Non-pigmented ciliary epithelial cell (primary cell): ENCODE measurements at regions not wholly inside any gene's neighbourhood (a gene's known extent, or its start where the extent isn't known, plus 50 kb on each side); places are given as distances from the start of the nearest gene placed in this dataset.
"Not testable (repeated sequence)": the region's sequence is repeated elsewhere in the genome, so short reads cannot be mapped to it uniquely, and the experiment has no call there.

ENCODE experiments used
- DNase-seq: peaks from one replicate; pipeline ENCODE4 v3.0.0-alpha.2; 2010; ENCODE audit warnings: low read depth

- no peak for DNase-seq
Observed at GRCh38 chr17:64784353-64785010, 122.4 kb upstream of the SMURF2 start.

DNA sequence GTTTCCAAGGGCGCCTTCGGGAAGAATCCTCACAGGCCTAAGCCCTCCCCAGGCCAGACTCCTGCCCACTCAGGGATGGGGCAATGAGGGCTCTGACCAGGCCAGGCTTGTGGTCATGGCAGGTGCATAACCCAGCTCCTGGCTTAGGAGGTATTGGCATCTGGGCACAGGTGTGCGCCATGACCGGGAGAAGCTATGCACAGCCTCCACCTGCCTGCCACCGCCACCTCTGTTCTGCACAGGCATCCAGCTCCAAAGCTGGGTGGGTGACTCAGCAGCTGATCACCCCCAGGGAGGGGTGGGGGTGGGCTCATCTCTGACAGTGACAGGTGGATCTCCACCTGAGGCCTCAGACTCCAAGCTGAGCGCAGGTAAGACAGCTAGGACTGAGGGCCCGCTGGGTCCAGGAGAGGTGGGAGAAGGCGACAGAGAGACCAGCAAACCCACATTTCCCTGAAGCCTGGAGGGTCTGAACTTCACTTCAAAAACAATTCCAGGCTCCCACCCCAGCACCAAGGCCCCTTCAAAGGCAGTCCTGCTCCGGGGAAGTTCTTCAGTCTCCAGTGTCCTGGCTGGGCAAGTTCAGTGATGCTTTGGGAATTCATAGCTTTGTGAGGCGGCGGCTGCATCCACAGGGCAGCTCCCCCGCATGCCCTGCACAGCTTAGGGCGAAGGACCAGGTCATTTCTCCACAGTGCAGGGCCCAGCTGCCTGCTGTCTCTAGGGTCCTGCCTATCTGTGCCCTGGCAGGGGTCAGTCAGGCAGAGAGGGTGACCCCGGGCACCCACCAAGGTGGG lies 121.6 kb upstream of the SMURF2 start:
- DNase-seq, result no peak

DNA sequence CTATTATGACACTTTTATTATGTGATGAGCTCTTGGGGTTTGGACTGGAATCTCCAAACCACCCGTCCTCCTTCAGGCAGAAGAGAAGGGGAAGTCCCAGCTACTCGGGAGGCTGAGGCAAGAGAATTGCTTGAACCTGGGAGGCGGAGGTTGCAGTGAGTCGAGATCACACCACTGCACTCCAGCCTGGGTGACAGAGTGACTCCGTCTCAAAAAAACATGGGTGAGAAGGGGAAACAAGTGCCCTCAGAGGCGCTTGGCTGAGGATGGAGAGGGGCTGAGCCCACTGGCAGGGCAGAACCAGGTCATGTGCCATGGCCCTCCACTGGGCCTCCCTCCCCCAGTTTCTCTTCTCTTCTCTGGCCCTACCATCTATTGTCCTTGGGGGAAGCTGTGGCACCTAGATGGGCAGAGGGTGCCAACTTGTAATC lies 120.9 kb upstream of the SMURF2 start:
- DNase-seq, result no peak

GRCh38 chr17:64781810-64782555 lies 119.9 kb upstream of the SMURF2 start:
- DNase-seq, result no peak

GRCh38 chr17:64781014-64781756 lies 119.1 kb upstream of the SMURF2 start:
- no peak for DNase-seq

- no peak for DNase-seq
Observed at GRCh38 chr17:64780096-64781013, 118.2 kb upstream of the SMURF2 start.

DNA sequence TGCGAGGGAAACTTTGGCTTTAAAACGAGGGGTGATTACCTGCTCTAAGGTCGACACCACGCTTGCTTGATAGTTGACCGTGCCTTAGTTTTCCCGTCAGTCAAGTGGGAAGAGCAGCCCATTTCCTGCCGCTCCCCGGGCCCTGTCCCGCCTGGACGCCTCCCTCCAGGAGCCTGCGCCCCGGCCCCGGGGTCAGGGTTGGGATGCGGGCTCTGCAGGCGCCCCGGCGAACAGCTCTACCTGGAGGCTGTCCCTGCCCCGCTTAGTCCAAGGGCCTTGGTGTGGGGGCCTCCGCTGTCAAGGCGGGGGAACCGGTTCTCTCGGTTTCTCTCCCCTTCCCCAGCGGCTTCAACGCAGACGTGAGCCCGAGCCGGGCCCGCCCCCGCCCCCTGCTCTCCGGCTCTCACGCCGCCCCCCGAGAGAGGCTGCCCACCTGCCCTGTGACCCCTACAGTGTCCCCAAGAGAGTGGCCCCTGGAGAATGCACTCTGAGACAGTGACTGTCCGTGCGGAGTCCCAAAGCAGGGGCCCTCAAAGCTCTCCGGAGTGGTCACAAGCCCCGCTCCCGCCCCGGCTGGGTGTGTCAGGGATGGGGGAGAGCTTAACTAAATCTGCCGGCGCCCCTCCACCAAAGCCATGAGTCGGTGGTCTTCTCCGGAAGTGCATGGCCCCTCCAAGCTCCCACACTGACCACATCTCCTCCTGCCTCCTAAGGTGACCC lies 117.4 kb upstream of the SMURF2 start:
- DNase-seq, result no peak

GRCh38 chr17:64779098-64779375 lies 116.9 kb upstream of the SMURF2 start:
- not testable (repeated sequence) for DNase-seq

DNA sequence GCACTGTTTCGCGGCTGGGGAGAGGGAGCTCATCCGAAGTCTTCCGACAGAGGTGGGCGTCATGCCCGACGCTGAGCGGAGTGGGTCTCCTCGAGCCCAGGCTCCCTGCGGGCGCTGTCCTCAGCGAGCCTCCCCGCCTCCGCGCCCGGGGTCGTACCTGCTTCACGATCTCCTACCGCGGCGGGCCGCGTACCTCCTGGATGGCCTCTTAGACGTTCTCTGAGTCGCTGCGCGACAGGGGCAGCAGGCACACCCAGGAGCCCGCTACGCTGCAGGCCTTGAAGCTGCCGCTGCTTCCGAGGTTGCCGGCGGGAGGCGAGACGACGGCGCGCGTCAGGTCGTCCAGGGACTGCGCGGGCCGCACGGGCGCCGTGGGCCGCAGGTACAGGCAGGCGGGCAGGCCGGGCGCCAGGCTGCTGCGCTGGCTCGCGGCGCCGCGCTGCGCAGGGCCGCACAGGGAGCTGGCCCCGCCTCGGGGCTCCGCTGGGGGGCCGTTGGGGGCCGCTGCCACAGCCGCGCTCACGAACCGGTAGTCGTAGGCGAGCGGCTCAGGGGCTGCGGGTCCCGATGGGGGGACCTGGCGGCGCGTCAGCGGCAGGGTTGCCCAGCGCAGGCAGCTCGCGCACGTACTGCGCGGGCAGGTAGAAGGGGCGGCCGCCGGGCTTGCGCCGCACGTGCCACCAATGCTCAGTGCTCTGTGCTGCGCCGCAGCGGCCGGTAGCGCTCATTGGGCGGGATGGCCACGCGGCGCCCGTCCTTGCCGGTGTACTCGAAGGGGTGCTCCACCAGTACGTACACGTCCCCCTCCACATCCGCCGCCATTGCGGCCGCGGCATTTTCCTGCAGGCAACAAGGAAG lies 116.4 kb upstream of the SMURF2 start:
- no peak for DNase-seq

DNA sequence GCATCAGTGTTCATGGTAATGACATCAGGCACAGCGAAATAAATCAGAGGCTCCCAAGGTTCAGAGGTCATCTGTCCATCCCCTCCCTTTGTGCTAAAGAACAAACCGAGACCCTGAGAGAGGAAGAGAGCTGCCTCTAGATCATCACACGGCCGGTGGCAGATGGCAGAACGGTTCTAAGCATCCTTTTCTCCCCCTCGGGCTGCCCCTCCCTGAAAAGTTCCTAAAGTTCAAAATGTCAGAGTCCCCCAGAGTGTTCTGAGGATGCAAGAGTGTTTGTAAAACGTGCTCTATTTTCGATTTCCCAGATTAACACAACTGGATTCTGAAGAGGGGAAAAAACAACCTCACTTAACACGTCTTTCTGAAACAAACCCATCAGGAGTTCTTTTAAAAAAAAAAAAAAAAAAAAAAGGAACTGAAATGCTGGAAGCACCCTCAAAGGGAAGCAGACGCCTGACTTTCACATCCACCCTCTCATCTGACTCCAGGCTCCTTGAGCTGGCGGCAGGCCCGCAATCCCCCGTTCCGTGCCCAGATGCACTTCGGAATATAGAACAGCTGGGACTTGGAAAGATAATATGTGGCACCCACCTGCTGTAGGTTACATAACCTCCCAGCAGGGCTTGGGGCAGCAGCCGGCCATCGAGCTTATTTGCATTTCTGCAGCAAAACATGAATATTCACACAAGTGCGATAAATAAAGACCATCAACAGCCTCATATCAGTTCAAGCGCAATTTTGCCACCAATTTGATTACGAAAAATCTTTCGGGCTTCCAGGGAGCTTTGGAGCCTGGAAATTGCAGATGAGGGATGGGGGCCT lies 115.5 kb upstream of the SMURF2 start:
- DNase-seq, result no peak

DNA sequence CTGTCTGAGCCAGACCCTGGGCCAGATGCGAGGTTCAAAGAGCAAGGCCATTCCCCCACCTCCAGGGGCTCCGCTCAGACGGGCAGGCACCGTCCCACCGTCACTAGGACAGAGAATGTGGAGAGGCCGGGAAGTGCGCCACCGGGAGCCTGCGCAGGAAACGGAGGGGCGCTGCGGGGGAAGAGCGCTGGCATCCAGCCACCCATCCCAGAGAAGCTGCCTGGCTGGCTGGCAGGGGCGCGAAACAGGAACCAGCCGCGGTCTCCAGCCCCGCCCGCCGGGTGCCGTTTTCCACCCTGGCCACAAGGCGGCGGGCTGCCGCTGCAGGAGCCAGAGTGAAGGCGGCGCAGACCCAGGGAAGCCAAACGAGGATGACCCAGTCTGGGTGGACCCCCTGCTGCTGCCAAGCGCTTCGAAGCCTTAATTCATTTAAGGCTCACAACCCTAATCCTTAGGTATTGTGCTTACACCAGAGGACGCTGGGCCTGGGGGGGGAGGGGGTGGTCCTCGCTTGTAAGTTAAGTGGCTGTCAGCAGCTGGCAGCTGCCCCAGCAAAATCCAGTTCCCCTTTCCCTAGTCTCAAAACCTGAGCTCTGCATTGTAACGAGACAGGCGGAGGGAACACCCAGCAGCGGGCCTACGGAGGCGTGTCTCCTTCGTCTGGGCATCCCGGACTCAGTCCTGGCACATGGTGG lies 114.8 kb upstream of the SMURF2 start:
- DNase-seq, result not testable (repeated sequence)

DNA sequence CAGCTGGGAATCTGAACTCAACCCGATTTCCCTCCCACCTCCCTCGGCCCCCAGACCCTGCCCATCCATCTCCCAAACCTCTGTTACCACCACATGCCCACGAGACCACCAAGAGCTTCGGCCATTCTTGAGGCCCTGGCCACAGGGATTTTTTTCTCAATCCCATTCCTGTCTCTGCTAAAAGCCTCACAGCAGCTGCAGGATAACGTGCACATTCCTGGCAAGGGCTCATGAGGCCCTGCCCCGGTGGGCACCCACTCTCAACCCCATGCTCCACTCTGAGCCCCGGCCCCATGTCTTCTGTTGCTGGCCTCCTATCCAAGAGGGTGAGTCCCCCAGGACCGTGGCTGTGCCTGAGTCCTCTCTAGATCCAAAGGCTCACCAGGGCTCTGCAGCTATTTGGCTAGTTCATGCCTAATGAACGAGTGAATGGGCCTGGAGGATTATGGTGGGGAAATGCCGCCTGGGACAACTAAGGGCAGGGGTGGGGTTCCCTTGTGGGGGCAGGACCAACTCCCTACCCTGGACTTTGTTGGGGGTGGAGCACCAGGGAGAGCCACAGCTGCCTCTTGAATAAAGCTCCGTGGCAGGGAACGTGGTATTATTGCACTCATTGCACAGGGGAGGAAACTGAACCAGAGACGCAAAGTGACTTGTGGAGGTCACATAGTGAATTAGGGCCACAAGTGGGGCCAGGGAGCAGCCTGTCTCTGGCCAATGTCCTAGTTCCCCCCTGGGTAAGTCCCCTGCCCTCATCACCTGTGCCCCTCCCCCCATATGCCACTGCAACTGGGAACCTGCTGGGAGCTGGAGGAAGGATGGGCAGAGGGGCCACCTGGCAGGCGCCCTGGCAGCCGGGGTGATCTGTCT lies 113.8 kb upstream of the SMURF2 start:
- no peak for DNase-seq

GRCh38 chr17:64774888-64775540 lies 112.9 kb upstream of the SMURF2 start:
- DNase-seq, result no peak

DNA sequence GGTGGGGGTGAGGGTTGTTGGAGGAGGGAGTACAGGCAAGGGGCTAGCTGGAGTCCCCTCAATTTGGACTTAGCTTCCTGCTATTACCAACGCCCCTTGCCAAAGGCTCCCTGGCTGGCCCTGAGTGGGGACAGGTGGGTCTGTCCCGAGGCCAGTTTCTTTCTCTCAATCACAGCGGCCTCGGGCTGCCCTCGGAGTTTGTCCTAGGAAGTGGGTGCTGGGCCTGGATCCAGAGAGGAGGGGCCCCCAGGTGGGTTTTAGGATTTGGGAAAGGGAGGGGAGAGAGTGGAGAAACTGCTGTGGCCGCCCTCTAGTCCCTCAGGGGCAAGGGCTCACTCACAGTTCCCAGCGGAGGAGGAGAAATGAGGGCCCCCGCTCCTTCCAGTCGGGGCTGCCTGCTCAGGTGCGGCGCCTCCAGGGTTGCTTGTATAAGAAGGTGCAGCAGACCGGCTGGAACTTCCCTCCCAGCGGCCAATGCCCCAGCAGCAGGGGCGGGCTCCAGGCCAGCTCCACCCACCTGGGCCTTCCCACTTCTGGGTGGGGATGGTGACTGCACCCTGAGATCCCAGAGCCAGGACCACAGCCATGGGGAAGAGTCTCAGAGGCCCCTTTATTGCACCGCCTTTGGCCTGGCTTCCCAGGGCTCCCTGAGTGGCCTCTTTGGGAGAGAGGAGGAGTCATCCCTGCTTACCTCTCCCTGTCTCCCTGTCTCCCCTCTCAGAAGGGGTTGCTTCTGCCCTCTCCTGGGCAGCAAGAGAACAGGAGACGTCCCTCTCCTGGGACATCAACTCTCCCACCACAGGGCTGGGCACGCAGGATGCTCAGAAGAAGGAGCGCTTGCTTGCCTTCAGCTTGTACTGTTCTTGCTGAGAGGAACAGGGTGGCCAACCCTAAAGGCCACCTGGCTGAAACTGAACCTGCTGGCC lies 112.0 kb upstream of the SMURF2 start:
- no peak for DNase-seq

DNA sequence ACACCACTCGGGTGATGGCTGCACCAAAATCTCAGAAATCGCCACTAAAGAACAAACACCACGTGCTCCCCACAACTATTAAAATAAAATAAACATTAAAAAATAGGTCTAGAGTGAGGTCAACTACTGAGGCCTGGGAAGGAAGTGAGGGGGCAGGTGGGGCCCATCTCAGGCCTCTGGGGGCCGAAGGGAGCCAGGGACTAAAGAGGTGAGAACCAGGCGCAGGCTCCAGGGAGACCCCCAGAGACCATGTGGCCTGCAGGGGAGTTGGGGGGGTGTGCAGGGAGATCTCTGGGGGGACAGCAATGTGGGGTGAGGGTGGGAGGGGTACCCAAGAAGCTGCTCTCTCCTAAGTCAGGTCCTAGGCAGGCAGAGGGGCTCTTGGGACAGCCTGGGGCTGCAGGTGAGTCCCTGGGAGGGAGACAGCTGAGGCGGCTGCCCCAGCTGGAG lies 111.3 kb upstream of the SMURF2 start:
- DNase-seq, result no peak
